KMS-11 (cell line): ENCODE measurements at regions not wholly inside any gene's neighbourhood (a gene's known extent, or its start where the extent isn't known, plus 50 kb on each side); places are given as distances from the start of the nearest gene placed in this dataset.

Experiments used
- H2AFZ ChIP-seq: fragments of 200-600 bp; sonication (generic); 2 replicates; pipeline ENCODE4 v1.6.1; 2016; ENCODE audit warnings: antibody characterized with exemption, mixed run types, low read depth
- H3K27ac ChIP-seq: fragments of 200-600 bp; sonication (generic); 2 replicates; pipeline ENCODE4 v1.6.1; 2016; ENCODE audit warnings: mild to moderate bottlenecking, mixed run types
- H3K27me3 ChIP-seq: fragments of 200-600 bp; sonication (generic); 2 replicates; pipeline ENCODE4 v1.6.1; 2017; ENCODE audit warnings: mild to moderate bottlenecking, low read depth, mixed run types, moderate library complexity; ENCODE audit not compliant: insufficient read depth
- H3K36me3 ChIP-seq: fragments of 200-600 bp; sonication (generic); 2 replicates; pipeline ENCODE4 v1.6.1; 2017; ENCODE audit warnings: mild to moderate bottlenecking, mixed run types; ENCODE audit not compliant: insufficient read depth
- H3K4me1 ChIP-seq: fragments of 200-600 bp; sonication (generic); 2 replicates; pipeline ENCODE4 v1.6.1; 2016; ENCODE audit warnings: mild to moderate bottlenecking, low read depth, mixed run types; ENCODE audit not compliant: poor library complexity, severe bottlenecking
- H3K4me2 ChIP-seq: fragments of 200-600 bp; sonication (generic); 2 replicates; pipeline ENCODE4 v1.7.0; 2016; ENCODE audit warnings: mild to moderate bottlenecking, mixed run types
- H3K4me3 ChIP-seq: fragments of 200-600 bp; sonication (generic); IDR thresholded peaks from 2 replicates; pipeline ENCODE4 v1.6.1; 2017; ENCODE audit warnings: low read depth, low read length, mixed read lengths; ENCODE audit not compliant: insufficient read depth
- H3K79me2 ChIP-seq: fragments of 200-600 bp; sonication (generic); 2 replicates; pipeline ENCODE4 v1.6.1; 2016; ENCODE audit warnings: low read depth, mixed run types; ENCODE audit not compliant: insufficient read depth
- H3K9ac ChIP-seq: fragments of 200-600 bp; sonication (generic); 2 replicates; pipeline ENCODE4 v1.6.1; 2016; ENCODE audit warnings: mild to moderate bottlenecking, mixed run types
- H4K20me1 ChIP-seq: fragments of 200-600 bp; sonication (generic); 2 replicates; pipeline ENCODE4 v1.6.1; 2016; ENCODE audit warnings: mild to moderate bottlenecking, mixed run types; ENCODE audit not compliant: insufficient read depth
- TF ChIP-seq, protein P1 (sequence below): fragments of 200-600 bp; sonication (generic); conservative IDR thresholded peaks from 2 replicates; pipeline ENCODE4 v1.6.1; 2017; ENCODE audit warnings: low read depth, mild to moderate bottlenecking, antibody characterized with exemption, low read length, moderate library complexity, mixed read lengths

DNA sequence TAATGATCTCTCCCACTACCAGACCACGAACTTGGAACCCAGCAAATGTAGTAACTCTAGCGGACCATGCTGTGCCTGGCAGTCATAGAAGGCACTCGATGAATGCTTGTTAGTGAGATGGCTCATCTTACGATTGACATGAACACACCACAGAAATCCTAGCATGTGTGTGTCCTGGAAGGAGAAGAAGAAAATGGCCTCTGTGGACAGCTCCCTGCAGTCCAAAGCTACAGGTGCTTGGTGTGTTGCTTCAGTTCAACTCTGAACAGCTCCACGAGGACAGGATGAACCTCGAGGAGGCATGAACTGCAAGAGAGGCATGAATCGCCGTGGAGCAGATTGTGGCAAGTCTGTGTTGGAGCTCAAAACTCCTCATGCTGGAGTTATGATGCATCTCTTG, 93.5 kb downstream of the KLF6 start:
- Histone ChIP-seq H3K79me2 (no peaks in the 10 kb centered on the region), H3K4me3 (no peak overlapping the region), H3K4me1 (no peaks in the 10 kb centered on the region), H3K36me3 (no peaks in the 10 kb centered on the region), H3K9ac (no peak overlapping the region), H3K27me3 (no peaks in the 10 kb centered on the region), H4K20me1 (no peaks in the 10 kb centered on the region), H3K27ac (no peak overlapping the region), H2AFZ (no peak overlapping the region), H3K4me2 (no peak overlapping the region)
- TF ChIP-seq, protein P1, sequence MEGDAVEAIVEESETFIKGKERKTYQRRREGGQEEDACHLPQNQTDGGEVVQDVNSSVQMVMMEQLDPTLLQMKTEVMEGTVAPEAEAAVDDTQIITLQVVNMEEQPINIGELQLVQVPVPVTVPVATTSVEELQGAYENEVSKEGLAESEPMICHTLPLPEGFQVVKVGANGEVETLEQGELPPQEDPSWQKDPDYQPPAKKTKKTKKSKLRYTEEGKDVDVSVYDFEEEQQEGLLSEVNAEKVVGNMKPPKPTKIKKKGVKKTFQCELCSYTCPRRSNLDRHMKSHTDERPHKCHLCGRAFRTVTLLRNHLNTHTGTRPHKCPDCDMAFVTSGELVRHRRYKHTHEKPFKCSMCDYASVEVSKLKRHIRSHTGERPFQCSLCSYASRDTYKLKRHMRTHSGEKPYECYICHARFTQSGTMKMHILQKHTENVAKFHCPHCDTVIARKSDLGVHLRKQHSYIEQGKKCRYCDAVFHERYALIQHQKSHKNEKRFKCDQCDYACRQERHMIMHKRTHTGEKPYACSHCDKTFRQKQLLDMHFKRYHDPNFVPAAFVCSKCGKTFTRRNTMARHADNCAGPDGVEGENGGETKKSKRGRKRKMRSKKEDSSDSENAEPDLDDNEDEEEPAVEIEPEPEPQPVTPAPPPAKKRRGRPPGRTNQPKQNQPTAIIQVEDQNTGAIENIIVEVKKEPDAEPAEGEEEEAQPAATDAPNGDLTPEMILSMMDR, result no peak

- H3K27me3 ChIP-seq, result no peaks in the 10 kb centered on the region
- H3K27ac ChIP-seq, result no peak overlapping the region
- TF ChIP-seq, protein P1, result no peak
- no peaks in the 10 kb centered on the region for H3K4me1 ChIP-seq
- no peak overlapping the region for H3K9ac ChIP-seq
- no peak overlapping the region for H3K4me3 ChIP-seq
- no peaks in the 10 kb centered on the region for H3K36me3 ChIP-seq
- no peak overlapping the region for H3K4me2 ChIP-seq
- H4K20me1 ChIP-seq, result no peaks in the 10 kb centered on the region
- H3K79me2 ChIP-seq, result no peaks in the 10 kb centered on the region
- no peak overlapping the region for H2AFZ ChIP-seq
Measured at GRCh38 chr10:3689871-3690510, 95.0 kb downstream of the KLF6 start.

GRCh38 chr10:3687510-3688081, 97.4 kb downstream of the KLF6 start:
- Histone ChIP-seq H3K27ac (no peak overlapping the region), H3K36me3 (no peaks in the 10 kb centered on the region), H2AFZ (no peak overlapping the region), H3K27me3 (no peaks in the 10 kb centered on the region), H3K4me3 (no peak overlapping the region), H4K20me1 (no peaks in the 10 kb centered on the region), H3K9ac (no peak overlapping the region), H3K4me2 (no peak overlapping the region), H3K79me2 (no peaks in the 10 kb centered on the region), H3K4me1 (no peaks in the 10 kb centered on the region)
- TF ChIP-seq, protein P1, result no peak

GRCh38 chr10:3685384-3685783, 99.6 kb downstream of the KLF6 start:
- Histone ChIP-seq H3K4me3 (no peak overlapping the region), H2AFZ (no peak overlapping the region), H3K9ac (no peak overlapping the region), H3K27ac (no peak overlapping the region), H3K4me1 (no peaks in the 10 kb centered on the region), H4K20me1 (no peaks in the 10 kb centered on the region), H3K27me3 (no peaks in the 10 kb centered on the region), H3K79me2 (no peaks in the 10 kb centered on the region), H3K36me3 (no peaks in the 10 kb centered on the region), H3K4me2 (no peak overlapping the region)
- TF ChIP-seq, protein P1, result no peak
